ENCODE measurements at regions not wholly inside any gene's neighbourhood (a gene's known extent, or its start where the extent isn't known, plus 50 kb on each side); places are given as distances from the start of the nearest gene placed in this dataset.

- intact Hi-C loops (cut with DNase I; ENCODE audit: low total_unique reads), result no loop called here
These were observed 62.0 kb downstream of the SKIDA1 start for GRCh38 chr10:21463436-21463835.

GRCh38 chr10:21458126-21458871, 67.2 kb downstream of the SKIDA1 start:
- 46 to 60% methylated on average over 5 of the region's 5 CpGs for WGBS, 2 donors
- Histone ChIP-seq H3K36me3 (ENCODE audit: low read depth, missing control alignments) (no peaks in the 10 kb centered on the region), H3K4me1 (no peaks in the 10 kb centered on the region), H3K9me3 (no peaks in the 10 kb centered on the region), H3K27me3 (no peaks in the 10 kb centered on the region), H3K27ac (no peak overlapping the region), H3K4me3 (no peak overlapping the region)
- intact Hi-C loops (cut with DNase I; ENCODE audit: low total_unique reads), result no loop called here
- no peak for TF ChIP-seq POLR2A (IDR thresholded peaks at IDR 0.05)
- no peak for TF ChIP-seq CTCF (IDR thresholded peaks at IDR 0.05)
- DNase-seq, result no peak

More at GRCh38 chr10:21463436-21463835, 62.0 kb downstream of the SKIDA1 start:
- WGBS, 2 donors, result 56 to 59% methylated on average over 3 of the region's 3 CpGs
- no peak for DNase-seq
- H3K9me3 ChIP-seq, result no peaks in the 10 kb centered on the region
- no peaks in the 10 kb centered on the region for H3K36me3 ChIP-seq (ENCODE audit: low read depth, missing control alignments)
- H3K4me3 ChIP-seq, result no peak overlapping the region
- H3K4me1 ChIP-seq, result no peaks in the 10 kb centered on the region
- no peaks in the 10 kb centered on the region for H3K27me3 ChIP-seq
- TF ChIP-seq POLR2A (IDR thresholded peaks at IDR 0.05) (no peak), CTCF (IDR thresholded peaks at IDR 0.05) (no peak)
- no peak overlapping the region for H3K27ac ChIP-seq

- no peak for TF ChIP-seq POLR2A (IDR thresholded peaks at IDR 0.05)
- TF ChIP-seq CTCF (IDR thresholded peaks at IDR 0.05), result no peak
- no peak for DNase-seq
- 95 to 96% methylated on average over 5 of the region's 5 CpGs for WGBS, 2 donors
- no peak overlapping the region for H3K4me3 ChIP-seq
- intact Hi-C loops (cut with DNase I; ENCODE audit: low total_unique reads), result no loop called here
- H3K36me3 ChIP-seq (ENCODE audit: low read depth, missing control alignments), result no peaks in the 10 kb centered on the region
- no peaks in the 10 kb centered on the region for H3K4me1 ChIP-seq
- H3K9me3 ChIP-seq, result no peaks in the 10 kb centered on the region
- H3K27me3 ChIP-seq, result no peaks in the 10 kb centered on the region
- H3K27ac ChIP-seq, result no peak overlapping the region
These were observed 69.3 kb downstream of the SKIDA1 start for GRCh38 chr10:21456160-21456559.

GRCh38 chr10:21452203-21452602, 73.3 kb downstream of the SKIDA1 start:
- no peaks in the 10 kb centered on the region for H3K4me1 ChIP-seq
- H3K36me3 ChIP-seq (ENCODE audit: low read depth, missing control alignments), result no peaks in the 10 kb centered on the region
- no peak for DNase-seq
- intact Hi-C loops (cut with DNase I; ENCODE audit: low total_unique reads), result no loop called here
- no peak overlapping the region for H3K4me3 ChIP-seq
- 57 to 85% methylated on average over 3 of the region's 3 CpGs for WGBS, 2 donors
- TF ChIP-seq CTCF (IDR thresholded peaks at IDR 0.05) (no peak), POLR2A (IDR thresholded peaks at IDR 0.05) (no peak)
- no peak overlapping the region for H3K27ac ChIP-seq
- H3K27me3 ChIP-seq, result no peaks in the 10 kb centered on the region
- H3K9me3 ChIP-seq, result no peaks in the 10 kb centered on the region
